B cell (primary cell): ENCODE measurements at regions not wholly inside any gene's neighbourhood (a gene's known extent, or its start where the extent isn't known, plus 50 kb on each side); places are given as distances from the start of the nearest gene placed in this dataset.
"Not testable (repeated sequence)": the region's sequence is repeated elsewhere in the genome, so short reads cannot be mapped to it uniquely, and the experiment has no call there.

Experiments
- ATAC-seq: fragments of 200-7000 bp; cut with Tn5 transposase; one replicate; pipeline ENCODE4 v1.10.0; 2021; ENCODE audit warnings: low read depth, mild to moderate bottlenecking, moderate number of reproducible peaks, moderate library complexity
- CTCF ChIA-PET: fragments of 350-600 bp; sonication (Branson Sonifier 250); formaldehyde crosslinking; loops from one replicate; lab custom pipeline; 2021; ENCODE audit warnings: antibody characterized with exemption, inconsistent platforms; lab: Charles Lee
- POLR2A ChIA-PET: fragments of 350-600 bp; sonication (Branson Sonifier 250); formaldehyde crosslinking; loops from one replicate; lab custom pipeline; 2021; ENCODE audit warnings: antibody characterized with exemption; lab: Charles Lee
- DNase-seq: peaks from one replicate; pipeline ENCODE4 v3.0.0; 2013
- H2AFZ ChIP-seq: 2 replicates; pipeline ENCODE4 v1.6.1; 2012; ENCODE audit warnings: mild to moderate bottlenecking, low read depth, low read length; ENCODE audit not compliant: insufficient read depth, poor library complexity, severe bottlenecking
- H3K27ac ChIP-seq, 2 donors: 1 replicate in 1 of 2; 2 replicates in 1 of 2; pipeline ENCODE4 v1.5.1; 2012 to 2013; ENCODE audit warnings: low read length in 2 of 2, mild to moderate bottlenecking in 2 of 2, moderate library complexity in 1 of 2
- H3K27me3 ChIP-seq, 4 experiments: fragments of 200-600 bp in 1 of 4; sonication (generic) in 1 of 4; replicated peaks in 1 of 4; 1 replicate in 2 of 4; 2 replicates in 2 of 4; pipeline versions ENCODE4 v1.6.1 to v1.7.0; 2013 to 2016; ENCODE audit warnings: low read length in 3 of 4, mild to moderate bottlenecking in 2 of 4, mixed read lengths in 1 of 4, moderate library complexity in 1 of 4; ENCODE audit not compliant: insufficient read depth in 4 of 4, control insufficient read depth in 3 of 4; ENCODE audit errors: control extremely low read depth in 1 of 4
- H3K36me3 ChIP-seq, 2 experiments: replicated peaks in 1 of 2; 1 replicate in 1 of 2; 2 replicates in 1 of 2; pipeline versions ENCODE4 v1.6.1 to v1.7.1; 2013; ENCODE audit warnings: low read length in 1 of 2; ENCODE audit not compliant: insufficient read depth in 2 of 2, control insufficient read depth in 1 of 2; ENCODE audit errors: control extremely low read depth in 1 of 2, extremely low read depth in 1 of 2
- H3K4me1 ChIP-seq, 2 donors: fragments of 200-600 bp in 1 of 2; sonication (generic) in 1 of 2; 1 replicate in 1 of 2; 2 replicates in 1 of 2; pipeline versions ENCODE4 v1.5.1 to v1.6.1; 2013 to 2017; ENCODE audit warnings: low read length in 2 of 2; ENCODE audit not compliant: control insufficient read depth in 2 of 2, insufficient read depth in 2 of 2
- H3K4me2 ChIP-seq: replicated peaks from 2 replicates; pipeline ENCODE3; 2012; ENCODE audit warnings: mild to moderate bottlenecking, low read depth, low read length; ENCODE audit not compliant: poor library complexity, severe bottlenecking
- H3K4me3 ChIP-seq, 5 experiments: fragments of 200-600 bp in 1 of 5; sonication (generic) in 1 of 5; 1 replicate in 3 of 5; 2 replicates in 2 of 5; pipeline versions ENCODE4 v1.5.1 to v1.7.0; 2011 to 2016; ENCODE audit warnings: low read length in 4 of 5, mild to moderate bottlenecking in 4 of 5, low read depth in 2 of 5, control low read depth in 1 of 5, moderate library complexity in 1 of 5; ENCODE audit not compliant: insufficient read depth in 1 of 5; ENCODE audit errors: control extremely low read depth in 1 of 5, extremely low read depth in 1 of 5
- H3K79me2 ChIP-seq: fragments of 200-600 bp; sonication (generic); one replicate; pipeline ENCODE4 v1.6.0; 2016; ENCODE audit warnings: low read length; ENCODE audit not compliant: control insufficient read depth, insufficient read depth
- H3K9ac ChIP-seq: fragments of 200-600 bp; sonication (generic); 2 replicates; pipeline ENCODE4 v1.6.1; 2017; ENCODE audit warnings: mild to moderate bottlenecking, low read length, moderate library complexity
- H3K9me3 ChIP-seq, 3 donors: one replicate each; pipeline versions ENCODE4 v1.6.1 to v1.7.1; 2013; ENCODE audit warnings: low read length in 2 of 3; ENCODE audit not compliant: control insufficient read depth in 2 of 3, insufficient read depth in 1 of 3; ENCODE audit errors: control extremely low read depth in 1 of 3
- H4K20me1 ChIP-seq: 2 replicates; pipeline ENCODE4 v1.6.0; 2012; ENCODE audit warnings: mild to moderate bottlenecking, low read length; ENCODE audit not compliant: insufficient read depth, control insufficient read depth, poor library complexity, severe bottlenecking
- H3K27ac Mint-ChIP-seq: one replicate; pipeline ENCODE4 v1.8.0; 2021; ENCODE audit warnings: mixed read lengths
- H3K27me3 Mint-ChIP-seq: one replicate; pipeline ENCODE4 v1.8.0; 2021; ENCODE audit warnings: mixed read lengths
- H3K4me1 Mint-ChIP-seq: one replicate; pipeline ENCODE4 v1.8.0; 2021; ENCODE audit warnings: mixed read lengths
- H3K4me3 Mint-ChIP-seq: one replicate; pipeline ENCODE4 v1.8.0; 2021; ENCODE audit warnings: mixed read lengths
- H3K9me3 Mint-ChIP-seq: one replicate; pipeline ENCODE4 v1.8.0; 2022; ENCODE audit warnings: mixed read lengths; ENCODE audit not compliant: insufficient read depth
- WGBS: methylation state at CpG from one replicate; pipeline ENCODE4 v1.1.5; 2013; ENCODE audit warnings: missing lambda C conversion rate; ENCODE audit not compliant: insufficient coverage; 5-methylcytosine and 5-hydroxymethylcytosine counted together
- intact Hi-C: fragments of 100-400 bp; cut with micrococcal nuclease; formaldehyde crosslinking; loops from one replicate; pipeline ENCODE4 v1.10.0; 2022

DNA sequence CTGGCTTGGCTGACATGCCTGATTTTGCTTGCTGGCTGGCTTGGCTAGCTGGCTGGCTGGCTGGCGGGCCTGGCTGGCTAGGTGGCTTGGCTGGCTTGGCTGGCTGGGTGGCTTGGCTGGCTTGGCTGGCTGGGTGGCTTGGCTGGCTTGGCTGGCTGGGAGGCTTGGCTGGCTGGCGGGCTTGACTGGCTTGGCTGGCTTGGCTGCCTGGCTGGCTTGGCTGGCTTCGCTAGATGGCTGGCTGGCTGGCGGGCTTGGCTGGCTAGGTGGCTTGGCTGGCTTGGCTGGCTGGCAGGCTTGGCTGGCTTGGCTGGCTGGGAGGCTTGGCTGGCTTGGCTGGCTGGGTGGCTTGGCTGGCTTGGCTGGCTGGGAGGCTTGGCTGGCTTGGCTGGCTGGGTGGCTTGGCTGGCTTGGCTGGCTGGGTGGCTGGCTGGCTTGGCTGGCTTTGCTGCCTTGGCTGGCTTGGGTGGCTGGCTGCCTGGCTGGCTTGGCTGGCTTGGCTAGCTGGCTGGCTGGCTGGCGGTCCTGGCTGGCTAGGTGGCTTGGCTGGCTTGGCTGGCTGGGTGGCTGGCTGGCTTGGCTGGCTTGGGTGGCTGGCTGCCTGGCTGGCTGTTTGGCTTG is 2827.0 kb downstream of the RPIA start:
- H3K9ac ChIP-seq, DNase-seq, H3K27ac ChIP-seq, H3K79me2 ChIP-seq, H4K20me1 ChIP-seq, H3K27me3 Mint-ChIP-seq, H3K4me2 ChIP-seq, H3K4me3 Mint-ChIP-seq, H2AFZ ChIP-seq, ATAC-seq, CTCF ChIA-PET, H3K4me3 ChIP-seq, POLR2A ChIA-PET, H3K4me1 Mint-ChIP-seq, H3K36me3 ChIP-seq, H3K27me3 ChIP-seq, H3K27ac Mint-ChIP-seq, intact Hi-C loops, H3K4me1 ChIP-seq, H3K9me3 Mint-ChIP-seq: not testable (repeated sequence)
- H3K9me3 ChIP-seq, result peaks cover 0 to 14% (median 0%) of the 10 kb centered on the region in 3 donors
- 92% methylated on average over 5 of the region's 5 CpGs for WGBS

DNA sequence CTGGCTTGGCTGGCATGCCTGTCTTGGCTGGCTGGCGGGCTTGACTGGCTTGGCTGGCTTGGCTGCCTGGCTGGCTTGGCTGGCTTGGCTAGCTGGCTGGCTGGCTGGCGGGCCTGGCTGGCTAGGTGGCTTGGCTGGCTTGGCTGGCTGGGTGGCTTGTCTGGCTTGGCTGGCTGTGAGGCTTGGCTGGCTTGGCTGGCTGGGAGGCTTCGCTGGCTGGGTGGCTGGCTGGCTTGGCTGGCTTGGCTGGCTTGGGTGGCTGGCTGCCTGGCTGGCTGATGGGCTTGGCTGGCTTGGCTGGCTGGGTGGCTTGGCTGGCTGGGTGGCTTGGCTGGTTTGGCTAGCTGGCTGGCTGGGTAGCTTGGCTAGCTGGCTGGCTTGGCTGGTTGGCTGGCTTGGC is 2827.9 kb downstream of the RPIA start:
- H3K4me1 Mint-ChIP-seq, H3K4me1 ChIP-seq, H3K79me2 ChIP-seq, H3K36me3 ChIP-seq, H3K27ac Mint-ChIP-seq, DNase-seq, H4K20me1 ChIP-seq, CTCF ChIA-PET, intact Hi-C loops, H3K27ac ChIP-seq, H3K4me2 ChIP-seq, H3K27me3 Mint-ChIP-seq, H3K9me3 Mint-ChIP-seq, H3K9ac ChIP-seq, POLR2A ChIA-PET, H3K4me3 ChIP-seq, H3K27me3 ChIP-seq, H2AFZ ChIP-seq, ATAC-seq, H3K4me3 Mint-ChIP-seq: not testable (repeated sequence)
- peaks cover 0 to 14% (median 0%) of the 10 kb centered on the region in 3 donors for H3K9me3 ChIP-seq
- no CpG with 5 or more reads among the region's 3 CpGs for WGBS

DNA sequence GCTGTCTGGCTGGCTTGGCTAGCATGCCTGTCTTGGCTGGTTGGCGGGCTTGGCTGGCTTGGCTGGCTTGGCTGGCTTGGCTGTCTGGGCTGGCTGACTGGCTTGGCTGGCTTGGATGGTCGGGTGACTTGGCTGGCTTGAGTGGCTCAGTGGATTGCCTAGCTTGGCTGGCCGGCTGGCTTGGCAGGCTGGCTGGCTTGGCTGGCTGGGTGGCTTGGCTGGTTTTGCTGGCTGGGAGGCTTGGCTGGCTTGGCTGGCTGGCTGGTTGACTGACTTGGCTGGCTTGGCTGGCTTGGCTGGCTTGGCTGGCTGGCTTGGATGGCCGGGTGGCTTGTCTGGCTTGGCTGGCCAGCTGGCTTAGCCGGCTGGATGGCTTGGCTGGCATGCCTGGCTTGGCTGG is 2828.4 kb downstream of the RPIA start:
- WGBS, result no CpG with 5 or more reads among the region's 5 CpGs

DNA sequence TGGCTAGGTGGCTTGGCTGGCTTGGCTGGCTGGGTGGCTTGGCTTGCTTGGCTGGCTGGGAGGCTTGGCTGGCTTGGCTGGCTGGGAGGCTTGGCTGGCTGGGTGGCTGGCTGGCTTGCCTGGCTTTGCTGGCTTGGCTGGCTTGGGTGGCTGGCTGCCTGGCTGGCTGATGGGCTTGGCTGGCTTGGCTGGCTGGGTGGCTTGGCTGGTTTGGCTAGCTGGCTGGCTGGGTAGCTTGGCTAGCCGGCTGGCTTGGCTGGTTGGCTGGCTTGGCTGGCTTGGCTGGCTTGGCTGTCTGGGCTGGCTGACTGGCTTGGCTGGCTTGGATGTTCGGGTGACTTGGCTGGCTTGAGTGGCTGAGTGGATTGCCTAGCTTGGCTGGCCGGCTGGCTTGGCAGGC is 2829.1 kb downstream of the RPIA start:
- ATAC-seq, H4K20me1 ChIP-seq, H3K9me3 Mint-ChIP-seq, H3K9ac ChIP-seq, H3K4me1 Mint-ChIP-seq, H2AFZ ChIP-seq, H3K4me3 Mint-ChIP-seq, H3K4me3 ChIP-seq, H3K79me2 ChIP-seq, POLR2A ChIA-PET, H3K27me3 ChIP-seq, H3K36me3 ChIP-seq, CTCF ChIA-PET, DNase-seq, H3K27ac ChIP-seq, H3K27ac Mint-ChIP-seq, H3K4me2 ChIP-seq, intact Hi-C loops, H3K4me1 ChIP-seq, H3K27me3 Mint-ChIP-seq: not testable (repeated sequence)
- H3K9me3 ChIP-seq, result peaks cover 0 to 14% (median 0%) of the 10 kb centered on the region in 3 donors
- 90% methylated on average over 1 of the region's 3 CpGs for WGBS

More for the DNA sequence above, 2828.4 kb downstream of the RPIA start:
- DNase-seq, H3K27me3 ChIP-seq, intact Hi-C loops, H3K4me3 Mint-ChIP-seq, H3K27ac ChIP-seq, H3K4me1 Mint-ChIP-seq, H3K4me2 ChIP-seq, H2AFZ ChIP-seq, POLR2A ChIA-PET, CTCF ChIA-PET, H3K4me3 ChIP-seq, H3K9ac ChIP-seq, H3K4me1 ChIP-seq, H3K9me3 Mint-ChIP-seq, H3K27me3 Mint-ChIP-seq, H3K79me2 ChIP-seq, H3K36me3 ChIP-seq, ATAC-seq, H3K27ac Mint-ChIP-seq, H4K20me1 ChIP-seq: not testable (repeated sequence)
- peaks cover 0 to 14% (median 0%) of the 10 kb centered on the region in 3 donors for H3K9me3 ChIP-seq
